Type B pancreatic cell (in vitro differentiated cells): ENCODE measurements at regions not wholly inside any gene's neighbourhood (a gene's known extent, or its start where the extent isn't known, plus 50 kb on each side); places are given as distances from the start of the nearest gene placed in this dataset.

ENCODE experiments used
- DNase-seq: peaks from one replicate; pipeline ENCODE4 v3.0.0; 2021; ENCODE audit warnings: mixed read lengths; ENCODE audit not compliant: unreplicated experiment; ENCODE audit errors: extremely low spot score
- H3K27ac Mint-ChIP-seq: 2 replicates; pipeline ENCODE4 v1.8.0; 2021; ENCODE audit warnings: mild to moderate bottlenecking, mixed read lengths
- H3K27me3 Mint-ChIP-seq: 2 replicates; pipeline ENCODE4 v1.8.0; 2021; ENCODE audit warnings: mixed read lengths
- H3K36me3 Mint-ChIP-seq: 2 replicates; pipeline ENCODE4 v1.8.0; 2021; ENCODE audit warnings: mixed read lengths
- H3K4me1 Mint-ChIP-seq: one replicate; pipeline ENCODE4 v1.8.0; 2021; ENCODE audit warnings: mixed read lengths; ENCODE audit not compliant: unreplicated experiment
- H3K4me3 Mint-ChIP-seq: 2 replicates; pipeline ENCODE4 v1.8.0; 2021; ENCODE audit warnings: mild to moderate bottlenecking, mixed read lengths
- H3K9me3 Mint-ChIP-seq: 2 replicates; pipeline ENCODE4 v1.8.0; 2021; ENCODE audit warnings: mixed read lengths
- TF ChIP-seq, protein P1 (sequence below): fragments of 200-600 bp; sonication (generic); conservative IDR thresholded peaks from 2 replicates; pipeline ENCODE4 v1.5.0; 2021; ENCODE audit warnings: antibody characterized with exemption, mild to moderate bottlenecking

DNA sequence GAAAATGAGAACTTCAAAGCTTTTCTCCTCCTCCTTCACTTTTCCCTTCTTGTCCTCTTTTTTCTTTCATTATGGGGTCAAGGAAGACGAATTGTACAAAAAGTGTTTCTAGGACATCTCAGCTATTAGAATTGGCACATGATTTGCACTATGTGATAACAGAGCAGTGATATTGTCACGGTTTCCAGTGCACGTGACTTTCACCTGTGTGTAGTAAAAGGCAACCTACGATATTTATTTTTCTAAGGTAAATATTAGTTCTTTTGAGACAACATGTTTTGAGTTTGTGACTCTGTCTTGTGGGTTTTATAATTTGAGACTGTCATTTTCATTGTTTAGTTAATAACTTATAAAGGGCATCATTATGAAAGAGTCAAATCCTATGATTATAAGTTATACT, 213.1 kb downstream of the PSAT1 start:
- Mint-ChIP-seq H3K9me3 (peaks cover 12% of the 10 kb centered on the region), H3K4me1 (peaks cover 10% of the 10 kb centered on the region), H3K36me3 (no peaks in the 10 kb centered on the region), H3K27me3 (no peaks in the 10 kb centered on the region), H3K27ac (no peak overlapping the region), H3K4me3 (no peak overlapping the region)
- no peak for DNase-seq
- TF ChIP-seq, protein P1, sequence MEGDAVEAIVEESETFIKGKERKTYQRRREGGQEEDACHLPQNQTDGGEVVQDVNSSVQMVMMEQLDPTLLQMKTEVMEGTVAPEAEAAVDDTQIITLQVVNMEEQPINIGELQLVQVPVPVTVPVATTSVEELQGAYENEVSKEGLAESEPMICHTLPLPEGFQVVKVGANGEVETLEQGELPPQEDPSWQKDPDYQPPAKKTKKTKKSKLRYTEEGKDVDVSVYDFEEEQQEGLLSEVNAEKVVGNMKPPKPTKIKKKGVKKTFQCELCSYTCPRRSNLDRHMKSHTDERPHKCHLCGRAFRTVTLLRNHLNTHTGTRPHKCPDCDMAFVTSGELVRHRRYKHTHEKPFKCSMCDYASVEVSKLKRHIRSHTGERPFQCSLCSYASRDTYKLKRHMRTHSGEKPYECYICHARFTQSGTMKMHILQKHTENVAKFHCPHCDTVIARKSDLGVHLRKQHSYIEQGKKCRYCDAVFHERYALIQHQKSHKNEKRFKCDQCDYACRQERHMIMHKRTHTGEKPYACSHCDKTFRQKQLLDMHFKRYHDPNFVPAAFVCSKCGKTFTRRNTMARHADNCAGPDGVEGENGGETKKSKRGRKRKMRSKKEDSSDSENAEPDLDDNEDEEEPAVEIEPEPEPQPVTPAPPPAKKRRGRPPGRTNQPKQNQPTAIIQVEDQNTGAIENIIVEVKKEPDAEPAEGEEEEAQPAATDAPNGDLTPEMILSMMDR = no peak

DNA sequence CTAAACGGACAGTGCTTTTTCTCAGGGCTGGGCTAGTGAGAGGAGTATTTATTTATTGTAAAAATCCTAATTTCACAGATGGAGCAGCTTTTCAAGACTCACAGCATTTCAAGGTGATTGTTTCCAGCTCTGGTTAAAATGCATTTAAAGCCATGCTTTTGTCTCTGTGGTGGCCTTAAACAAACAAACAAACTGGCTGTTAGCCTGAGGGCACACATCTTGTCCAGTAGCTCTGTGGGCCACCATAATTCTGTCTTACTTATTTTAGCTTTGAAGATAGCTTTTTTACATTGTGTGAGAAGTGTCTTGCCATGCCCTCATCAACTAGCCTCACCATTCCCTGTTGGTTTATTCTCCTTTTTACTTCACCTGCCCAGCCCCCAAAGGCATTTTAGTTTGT, 218.2 kb downstream of the PSAT1 start:
- no peaks in the 10 kb centered on the region for H3K4me1 Mint-ChIP-seq
- H3K27me3 Mint-ChIP-seq = peaks cover 3% of the 10 kb centered on the region
- no peaks in the 10 kb centered on the region for H3K36me3 Mint-ChIP-seq
- no peak overlapping the region for H3K27ac Mint-ChIP-seq
- DNase-seq = no peak
- peaks cover 17% of the 10 kb centered on the region for H3K9me3 Mint-ChIP-seq
- no peak overlapping the region for H3K4me3 Mint-ChIP-seq
- TF ChIP-seq, protein P1 = no peak

DNA sequence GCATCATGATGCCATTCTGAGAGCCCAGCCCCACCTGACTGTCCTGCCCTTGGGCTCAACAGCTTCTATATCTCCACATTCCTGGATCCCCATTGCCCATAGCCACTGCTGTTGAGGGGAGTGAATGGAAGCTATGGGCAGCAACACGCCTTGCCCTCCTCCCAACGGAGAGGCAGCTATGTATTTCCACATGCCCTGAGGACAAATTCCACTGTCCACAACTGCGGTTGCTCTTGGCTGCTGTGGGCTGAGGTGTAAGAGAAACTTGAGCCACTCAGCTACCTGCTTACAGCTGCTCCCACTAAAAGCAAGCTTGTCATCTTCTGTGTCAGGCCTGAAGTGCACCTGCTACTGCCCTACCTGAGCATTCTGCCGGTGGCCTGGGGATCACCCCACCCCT, 222.9 kb downstream of the PSAT1 start:
- Mint-ChIP-seq H3K36me3 (no peaks in the 10 kb centered on the region), H3K9me3 (peaks cover 24% of the 10 kb centered on the region), H3K4me3 (no peak overlapping the region), H3K27ac (no peak overlapping the region), H3K4me1 (no peaks in the 10 kb centered on the region), H3K27me3 (peaks cover 3% of the 10 kb centered on the region)
- TF ChIP-seq, protein P1 = no peak
- no peak for DNase-seq

DNA sequence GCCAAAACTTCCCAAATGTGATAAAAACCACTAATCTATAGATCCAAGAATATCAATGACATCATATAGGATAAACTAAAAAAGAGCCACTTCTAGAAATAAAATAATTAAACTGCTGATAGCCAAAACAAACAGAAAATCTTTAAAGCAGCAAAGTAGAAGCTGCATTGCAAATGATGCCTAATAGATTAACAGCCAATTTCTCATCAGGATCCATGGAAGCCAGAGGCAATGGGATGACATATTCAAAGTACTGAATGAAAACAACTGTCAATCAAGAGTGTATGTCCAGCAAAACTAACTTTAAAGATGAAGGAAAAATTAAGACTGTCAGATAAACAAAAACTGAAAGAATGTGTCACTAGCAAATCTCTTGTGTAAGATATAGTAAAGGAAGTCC, 224.8 kb downstream of the PSAT1 start:
- Mint-ChIP-seq H3K36me3 (no peaks in the 10 kb centered on the region), H3K4me1 (no peaks in the 10 kb centered on the region), H3K27ac (no peak overlapping the region), H3K27me3 (peaks cover 3% of the 10 kb centered on the region), H3K4me3 (no peak overlapping the region), H3K9me3 (peaks cover 24% of the 10 kb centered on the region)
- DNase-seq = no peak
- TF ChIP-seq, protein P1 = no peak

DNA sequence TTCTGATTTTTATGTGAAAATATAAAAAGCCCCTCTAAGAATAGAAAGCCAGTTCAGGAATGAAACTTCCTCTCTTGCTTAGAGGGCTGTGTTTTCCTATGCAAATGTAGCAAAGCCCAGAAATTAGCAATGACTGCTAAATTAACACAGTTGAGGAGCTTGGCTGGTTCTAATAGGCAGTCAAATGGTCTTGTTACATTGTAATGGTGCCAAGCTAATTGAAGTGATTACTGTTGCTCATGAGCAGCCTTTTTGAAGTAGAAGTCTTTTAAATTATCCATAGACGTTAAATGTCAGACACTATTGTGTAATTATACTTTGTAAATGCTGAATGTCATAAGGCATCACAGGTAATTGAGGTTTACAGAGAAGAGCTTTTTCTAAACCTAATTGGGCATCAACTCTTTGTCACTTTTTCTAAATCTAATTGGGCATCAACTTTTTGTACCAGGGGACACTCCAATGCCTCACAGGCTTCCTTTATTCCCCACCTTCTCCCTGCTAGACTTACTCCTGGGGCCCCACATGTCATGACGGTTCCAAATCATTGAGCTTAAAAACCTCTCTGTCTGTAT, 229.1 kb downstream of the PSAT1 start:
- Mint-ChIP-seq H3K27me3 (no peaks in the 10 kb centered on the region), H3K4me3 (no peak overlapping the region), H3K36me3 (no peaks in the 10 kb centered on the region), H3K27ac (no peak overlapping the region), H3K4me1 (no peaks in the 10 kb centered on the region), H3K9me3 (peaks cover 11% of the 10 kb centered on the region)
- TF ChIP-seq, protein P1 = no peak
- no peak for DNase-seq

DNA sequence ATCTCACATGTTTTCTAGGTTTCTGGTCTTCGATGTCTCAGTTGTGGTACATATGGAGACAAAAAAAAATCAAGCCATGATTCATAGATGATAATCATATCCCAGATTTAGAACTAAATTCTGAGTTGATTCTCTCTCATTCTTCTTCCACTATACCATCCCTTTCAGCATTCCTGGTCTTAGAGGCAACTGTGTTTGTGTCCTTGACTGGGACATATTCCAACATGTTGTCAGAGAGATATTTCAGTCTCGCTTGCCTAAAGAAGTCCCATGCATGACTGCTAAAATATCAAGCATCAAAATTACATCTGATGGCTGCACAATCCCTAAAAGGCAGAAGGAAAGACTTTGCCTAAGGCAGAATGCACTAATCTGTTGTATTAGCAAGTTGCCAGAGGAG, 236.6 kb downstream of the PSAT1 start:
- no peak for DNase-seq
- Mint-ChIP-seq H3K4me1 (no peaks in the 10 kb centered on the region), H3K27ac (no peak overlapping the region), H3K27me3 (no peaks in the 10 kb centered on the region), H3K36me3 (no peaks in the 10 kb centered on the region), H3K4me3 (no peak overlapping the region), H3K9me3 (no peaks in the 10 kb centered on the region)
- TF ChIP-seq, protein P1 = no peak
